NCI-H2227 (cell line): ENCODE measurements at regions not wholly inside any gene's neighbourhood (a gene's known extent, or its start where the extent isn't known, plus 50 kb on each side); places are given as distances from the start of the nearest gene placed in this dataset.
"Not testable (repeated sequence)": the region's sequence is repeated elsewhere in the genome, so short reads cannot be mapped to it uniquely, and the experiment has no call there.

ENCODE experiments used
- DNase-seq: peaks from one replicate; lab custom pipeline; 2025; ENCODE audit not compliant: unreplicated experiment; lab: John Stamatoyannopoulos, UW

GRCh38 chr3:127069814-127070440 lies 87.0 kb downstream of the PLXNA1 start:
- no peak for DNase-seq

GRCh38 chr3:127070776-127071175 lies 87.9 kb downstream of the PLXNA1 start:
- no peak for DNase-seq

GRCh38 chr3:127071597-127072001 lies 88.7 kb downstream of the PLXNA1 start:
- no peak for DNase-seq

GRCh38 chr3:127072221-127072771 lies 89.4 kb downstream of the PLXNA1 start:
- no peak for DNase-seq

GRCh38 chr3:127072971-127073783 lies 90.3 kb downstream of the PLXNA1 start:
- DNase-seq: no peak

GRCh38 chr3:127073941-127074820 lies 91.3 kb downstream of the PLXNA1 start:
- DNase-seq: no peak

- no peak for DNase-seq
These were observed 92.0 kb downstream of the PLXNA1 start for GRCh38 chr3:127074900-127075360.

- not testable (repeated sequence) for DNase-seq
These were observed 93.5 kb downstream of the PLXNA1 start for GRCh38 chr3:127076166-127076992.

GRCh38 chr3:127077068-127077467 lies 94.2 kb downstream of the PLXNA1 start:
- DNase-seq: no peak

GRCh38 chr3:127077505-127078064 lies 94.7 kb downstream of the PLXNA1 start:
- DNase-seq: no peak

GRCh38 chr3:127078626-127079025 lies 95.7 kb downstream of the PLXNA1 start:
- no peak for DNase-seq

- no peak for DNase-seq
These were observed 96.3 kb downstream of the PLXNA1 start for GRCh38 chr3:127079211-127079610.

- no peak for DNase-seq
These were observed 98.2 kb downstream of the PLXNA1 start for GRCh38 chr3:127081001-127081720.

GRCh38 chr3:127082066-127082465 lies 99.2 kb downstream of the PLXNA1 start:
- DNase-seq: no peak

- no peak for DNase-seq
These were observed 101.0 kb downstream of the PLXNA1 start for GRCh38 chr3:127083778-127084397.

GRCh38 chr3:127084401-127084990 lies 101.6 kb downstream of the PLXNA1 start:
- no peak for DNase-seq

- no peak for DNase-seq
These were observed 102.7 kb downstream of the PLXNA1 start for GRCh38 chr3:127085576-127085975.

- not testable (repeated sequence) for DNase-seq
These were observed 103.7 kb downstream of the PLXNA1 start for GRCh38 chr3:127086591-127086990.
